ENCODE measurements at regions not wholly inside any gene's neighbourhood (a gene's known extent, or its start where the extent isn't known, plus 50 kb on each side); places are given as distances from the start of the nearest gene placed in this dataset.

DNA sequence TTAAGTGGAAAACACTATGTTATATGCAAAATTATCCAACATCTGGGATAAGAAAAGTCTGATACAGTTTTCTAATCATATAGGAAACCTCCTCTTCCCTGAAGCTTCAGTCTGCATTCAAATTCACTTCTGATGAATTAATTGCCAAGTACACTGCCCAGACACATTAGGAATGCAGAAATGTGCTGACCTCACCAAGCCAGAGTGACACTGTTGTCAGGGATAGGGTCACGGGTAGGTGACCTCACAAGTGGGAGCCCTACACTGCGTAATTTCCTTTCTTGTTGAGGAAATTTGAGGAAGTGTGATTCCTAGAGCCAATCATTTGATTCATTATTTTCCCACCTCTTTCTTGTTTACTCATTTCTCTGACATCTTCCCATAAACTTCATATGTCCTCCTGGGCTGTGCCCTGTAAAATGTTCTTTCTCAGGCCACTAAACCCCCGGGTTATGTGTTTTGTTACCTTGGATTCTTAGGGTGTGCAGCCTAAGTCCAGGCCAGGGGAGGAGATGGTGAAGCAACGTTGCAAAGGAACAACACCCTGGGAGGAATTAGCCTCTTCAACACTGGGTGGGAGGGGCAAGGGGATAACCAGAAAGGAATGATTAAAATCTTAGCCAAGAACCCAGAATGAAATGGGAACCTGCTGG is 411.9 kb downstream of the MTRR start:
- Histone ChIP-seq H3K4me1 (ENCODE audit: control insufficient read depth, insufficient read depth, low read length) (no peaks in the 10 kb centered on the region), H3K36me3 (ENCODE audit: control insufficient read depth, insufficient read depth, low read length) (no peaks in the 10 kb centered on the region), H3K9ac (ENCODE audit: low read length) (no peak overlapping the region), H3K4me3 (ENCODE audit: low read length) (no peak overlapping the region), H3K27ac (ENCODE audit: low read depth, low read length) (no peak overlapping the region), H3K27me3 (ENCODE audit: control insufficient read depth, insufficient read depth, low read length) (no peaks in the 10 kb centered on the region)

DNA sequence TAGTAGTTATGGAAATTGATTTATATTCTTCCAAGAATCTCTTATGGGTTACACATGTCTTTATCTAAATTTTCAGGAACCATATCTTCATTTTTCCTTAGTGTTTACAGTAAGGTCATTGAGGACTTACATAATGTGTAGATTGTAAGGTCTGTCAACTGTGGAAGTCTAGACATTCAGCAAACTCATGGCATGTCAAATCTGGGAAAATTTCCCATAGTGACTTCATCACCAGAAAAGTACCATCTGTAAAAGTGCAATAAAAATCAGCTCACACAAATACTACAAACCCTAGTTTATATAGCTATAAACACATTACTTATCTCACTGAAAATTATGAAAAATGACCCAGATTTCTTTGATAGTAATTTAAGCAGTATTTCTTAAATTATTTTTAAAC is 419.4 kb downstream of the MTRR start:
- H3K27ac ChIP-seq (ENCODE audit: low read depth, low read length), result no peak overlapping the region
- no peak overlapping the region for H3K4me3 ChIP-seq (ENCODE audit: low read length)
- H3K27me3 ChIP-seq (ENCODE audit: control insufficient read depth, insufficient read depth, low read length), result no peaks in the 10 kb centered on the region
- H3K36me3 ChIP-seq (ENCODE audit: control insufficient read depth, insufficient read depth, low read length), result no peaks in the 10 kb centered on the region
- H3K4me1 ChIP-seq (ENCODE audit: control insufficient read depth, insufficient read depth, low read length), result no peaks in the 10 kb centered on the region
- no peak overlapping the region for H3K9ac ChIP-seq (ENCODE audit: low read length)

DNA sequence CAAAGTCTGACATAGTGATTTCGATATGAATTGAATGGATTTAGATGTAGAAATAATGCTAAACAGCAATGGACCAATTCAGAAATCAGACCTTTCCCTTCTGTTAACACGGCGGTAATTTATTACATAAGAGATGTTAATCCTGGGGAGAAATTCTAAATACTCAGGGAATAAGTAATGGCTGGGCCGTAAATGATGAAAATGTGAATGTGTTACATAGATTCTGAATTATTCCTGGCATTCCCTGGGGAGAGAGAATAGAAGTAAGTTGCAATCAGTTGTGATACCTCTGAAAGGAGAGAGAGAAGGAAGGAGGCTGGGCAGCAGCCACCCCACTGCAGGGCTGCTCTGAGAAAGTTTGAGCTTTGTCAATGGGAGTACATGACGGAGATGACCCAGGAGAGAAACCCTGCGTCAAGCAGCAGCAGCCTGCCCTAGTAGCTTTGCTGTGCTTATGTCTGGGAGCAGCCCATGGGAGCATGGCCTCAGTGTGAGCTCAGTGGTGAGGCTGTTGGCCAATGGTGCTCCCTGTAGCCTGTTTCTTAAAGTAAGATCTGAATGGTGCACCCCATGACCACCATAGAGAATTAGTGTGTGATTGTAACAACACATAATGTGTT is 420.1 kb downstream of the MTRR start:
- Histone ChIP-seq H3K4me3 (ENCODE audit: low read length) (no peak overlapping the region), H3K27ac (ENCODE audit: low read depth, low read length) (no peak overlapping the region), H3K27me3 (ENCODE audit: control insufficient read depth, insufficient read depth, low read length) (no peaks in the 10 kb centered on the region), H3K4me1 (ENCODE audit: control insufficient read depth, insufficient read depth, low read length) (no peaks in the 10 kb centered on the region), H3K36me3 (ENCODE audit: control insufficient read depth, insufficient read depth, low read length) (no peaks in the 10 kb centered on the region), H3K9ac (ENCODE audit: low read length) (no peak overlapping the region)

DNA sequence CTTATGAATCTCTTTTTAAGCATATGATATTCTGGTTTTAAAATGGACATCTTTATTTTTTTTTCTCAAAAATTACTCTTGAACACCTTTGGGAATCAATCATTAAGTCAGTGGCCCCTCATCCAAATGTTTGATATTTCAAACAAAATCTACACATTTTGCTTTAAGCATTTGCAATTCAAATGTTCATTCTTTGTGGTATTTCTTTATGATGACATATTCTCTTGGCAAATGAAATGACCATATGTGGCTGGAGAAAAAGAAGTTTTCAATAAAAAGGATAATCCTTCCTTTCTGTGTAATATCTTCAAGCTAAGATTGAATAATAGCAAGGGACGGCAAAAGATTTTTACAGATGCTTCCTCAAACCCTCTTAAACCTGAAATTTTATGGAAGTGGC is 420.8 kb downstream of the MTRR start:
- Histone ChIP-seq H3K36me3 (ENCODE audit: control insufficient read depth, insufficient read depth, low read length) (no peaks in the 10 kb centered on the region), H3K4me1 (ENCODE audit: control insufficient read depth, insufficient read depth, low read length) (no peaks in the 10 kb centered on the region), H3K4me3 (ENCODE audit: low read length) (no peak overlapping the region), H3K27ac (ENCODE audit: low read depth, low read length) (no peak overlapping the region), H3K27me3 (ENCODE audit: control insufficient read depth, insufficient read depth, low read length) (no peaks in the 10 kb centered on the region), H3K9ac (ENCODE audit: low read length) (no peak overlapping the region)

DNA sequence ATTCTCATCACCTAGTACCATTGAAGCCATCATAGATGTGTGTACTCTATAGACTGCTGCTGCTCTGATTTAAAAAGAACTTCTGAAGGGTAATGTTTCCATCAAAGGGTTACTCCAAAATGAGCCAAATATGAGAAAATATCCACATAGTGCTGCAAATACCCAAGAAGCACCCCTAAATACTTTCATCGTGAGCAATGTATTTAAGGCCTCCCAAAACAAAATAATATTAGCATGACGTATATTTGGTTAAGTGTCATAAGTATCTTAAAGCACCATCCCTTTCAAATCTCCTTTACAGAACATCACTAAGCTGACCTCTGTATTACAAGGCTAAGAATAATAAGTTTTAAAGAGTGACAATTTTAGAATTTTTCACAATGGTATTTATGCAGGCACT is 421.8 kb downstream of the MTRR start:
- no peak overlapping the region for H3K27ac ChIP-seq (ENCODE audit: low read depth, low read length)

DNA sequence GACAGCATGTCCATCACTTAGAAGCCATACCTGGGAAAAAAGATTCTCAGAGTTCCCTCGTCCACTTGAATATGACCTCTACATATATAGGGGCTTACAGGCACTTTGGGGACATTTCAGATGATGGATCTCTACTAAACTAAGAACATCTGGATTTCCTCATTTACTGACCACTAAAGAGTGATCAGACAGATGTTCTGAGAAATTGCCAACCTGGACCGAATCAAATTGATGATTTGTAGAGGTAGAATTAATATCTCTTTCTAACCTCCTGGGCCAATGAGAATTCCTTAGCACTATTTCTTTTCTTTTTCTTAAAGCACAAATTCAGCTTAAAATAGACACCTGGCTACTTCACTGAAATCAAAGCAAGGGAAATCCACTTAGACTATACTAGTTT is 422.7 kb downstream of the MTRR start:
- no peak overlapping the region for H3K9ac ChIP-seq (ENCODE audit: low read length)
- no peaks in the 10 kb centered on the region for H3K36me3 ChIP-seq (ENCODE audit: control insufficient read depth, insufficient read depth, low read length)
- H3K27ac ChIP-seq (ENCODE audit: low read depth, low read length), result no peak overlapping the region
- no peak overlapping the region for H3K4me3 ChIP-seq (ENCODE audit: low read length)
- H3K4me1 ChIP-seq (ENCODE audit: control insufficient read depth, insufficient read depth, low read length), result no peaks in the 10 kb centered on the region
- H3K27me3 ChIP-seq (ENCODE audit: control insufficient read depth, insufficient read depth, low read length), result no peaks in the 10 kb centered on the region

More for the DNA sequence above, 421.8 kb downstream of the MTRR start:
- Histone ChIP-seq H3K27me3 (ENCODE audit: control insufficient read depth, insufficient read depth, low read length) (no peaks in the 10 kb centered on the region), H3K9ac (ENCODE audit: low read length) (no peak overlapping the region), H3K4me3 (ENCODE audit: low read length) (no peak overlapping the region), H3K4me1 (ENCODE audit: control insufficient read depth, insufficient read depth, low read length) (no peaks in the 10 kb centered on the region), H3K36me3 (ENCODE audit: control insufficient read depth, insufficient read depth, low read length) (no peaks in the 10 kb centered on the region)

DNA sequence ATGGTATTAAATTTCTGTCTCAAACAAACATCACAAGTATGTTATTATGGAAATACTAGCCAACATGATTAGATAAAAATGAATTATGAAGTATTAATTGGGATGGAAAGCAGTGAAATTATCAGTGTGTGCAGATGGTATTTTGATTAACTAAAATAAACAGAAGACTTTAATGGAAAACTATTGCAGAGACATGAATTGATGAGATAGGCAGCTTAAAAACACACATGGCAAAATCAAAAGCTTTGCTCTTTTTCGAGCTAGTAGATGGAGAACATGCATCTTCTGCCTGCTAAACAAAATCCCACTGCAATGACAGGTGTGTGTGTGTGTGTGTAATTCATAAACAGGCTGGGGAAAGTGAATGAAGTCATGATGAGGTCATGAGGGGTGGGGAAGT is 426.2 kb downstream of the MTRR start:
- Histone ChIP-seq H3K4me1 (ENCODE audit: control insufficient read depth, insufficient read depth, low read length) (no peaks in the 10 kb centered on the region), H3K4me3 (ENCODE audit: low read length) (no peak overlapping the region), H3K36me3 (ENCODE audit: control insufficient read depth, insufficient read depth, low read length) (no peaks in the 10 kb centered on the region), H3K27me3 (ENCODE audit: control insufficient read depth, insufficient read depth, low read length) (no peaks in the 10 kb centered on the region), H3K27ac (ENCODE audit: low read depth, low read length) (no peak overlapping the region), H3K9ac (ENCODE audit: low read length) (no peak overlapping the region)

DNA sequence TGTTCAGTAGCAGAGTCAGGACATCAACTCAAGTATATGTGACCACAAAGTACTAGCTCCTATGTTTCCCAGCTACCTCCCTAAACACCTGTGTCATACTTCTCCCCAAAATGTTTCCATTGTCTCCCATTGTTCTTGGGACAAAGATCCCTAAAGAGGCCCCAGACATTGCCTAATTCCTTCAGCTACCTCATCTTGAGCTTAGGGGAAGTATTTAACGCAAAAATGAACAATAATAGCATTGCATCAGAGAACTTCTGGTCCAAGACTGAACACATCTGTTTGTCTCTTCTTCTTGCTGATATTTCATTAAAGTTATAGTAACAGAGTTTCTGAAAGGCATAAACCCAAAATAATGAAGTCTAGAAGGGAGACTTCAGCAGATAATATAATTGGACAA is 430.8 kb downstream of the MTRR start:
- H3K4me1 ChIP-seq (ENCODE audit: control insufficient read depth, insufficient read depth, low read length), result no peaks in the 10 kb centered on the region
- no peak overlapping the region for H3K9ac ChIP-seq (ENCODE audit: low read length)
- no peak overlapping the region for H3K4me3 ChIP-seq (ENCODE audit: low read length)
- H3K27me3 ChIP-seq (ENCODE audit: control insufficient read depth, insufficient read depth, low read length), result no peaks in the 10 kb centered on the region
- no peak overlapping the region for H3K27ac ChIP-seq (ENCODE audit: low read depth, low read length)
- no peaks in the 10 kb centered on the region for H3K36me3 ChIP-seq (ENCODE audit: control insufficient read depth, insufficient read depth, low read length)

DNA sequence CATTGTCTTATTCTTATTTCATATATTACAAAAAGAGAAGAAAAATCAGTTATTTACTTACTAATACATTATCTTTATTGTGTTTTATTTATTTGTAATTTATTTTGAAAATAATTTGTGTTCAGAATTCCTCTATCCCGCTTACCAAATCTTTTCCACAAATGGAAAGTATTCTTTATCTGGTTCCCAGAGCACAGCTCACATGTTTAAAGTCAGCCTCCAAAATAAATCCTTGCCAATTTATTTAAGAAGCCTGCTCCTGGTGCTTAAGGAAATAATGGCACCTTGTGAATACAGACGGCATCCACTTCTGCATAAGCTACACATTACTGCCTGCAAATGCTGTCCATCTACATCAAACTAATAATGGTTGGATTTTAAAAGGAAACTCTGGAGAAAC is 435.4 kb downstream of the MTRR start:
- Histone ChIP-seq H3K4me3 (ENCODE audit: low read length) (no peak overlapping the region), H3K4me1 (ENCODE audit: control insufficient read depth, insufficient read depth, low read length) (no peaks in the 10 kb centered on the region), H3K9ac (ENCODE audit: low read length) (no peak overlapping the region), H3K36me3 (ENCODE audit: control insufficient read depth, insufficient read depth, low read length) (no peaks in the 10 kb centered on the region), H3K27ac (ENCODE audit: low read depth, low read length) (no peak overlapping the region), H3K27me3 (ENCODE audit: control insufficient read depth, insufficient read depth, low read length) (no peaks in the 10 kb centered on the region)

DNA sequence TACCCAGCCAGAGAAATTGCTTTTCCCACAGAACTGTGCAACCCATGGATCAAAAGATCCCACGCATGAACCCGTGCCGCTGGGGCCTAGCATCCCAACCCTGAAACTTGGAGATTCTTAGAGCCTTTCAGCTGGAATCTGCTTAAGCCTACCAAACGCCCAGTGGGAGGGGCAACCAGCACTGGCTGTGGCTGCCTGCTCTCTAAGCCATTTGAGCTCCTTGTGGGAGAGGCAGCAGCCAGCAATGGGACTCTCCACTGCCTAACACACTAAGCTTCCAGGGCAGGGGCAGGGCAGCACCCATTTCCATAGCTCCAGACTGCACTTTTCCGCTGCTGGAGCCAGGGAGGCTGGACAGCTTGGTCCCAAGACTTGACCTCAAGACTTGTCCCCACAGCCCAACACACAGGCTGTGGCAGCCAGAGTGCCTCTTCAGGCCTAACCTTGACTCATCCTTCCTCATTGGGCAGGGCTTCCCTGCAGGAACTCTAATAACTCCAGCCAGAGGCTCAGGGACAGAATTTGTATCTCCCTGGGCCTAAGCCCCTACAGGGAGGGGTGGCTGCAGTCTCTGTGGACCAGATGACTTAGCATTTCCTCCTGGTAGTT is 437.4 kb downstream of the MTRR start:
- H3K4me1 ChIP-seq (ENCODE audit: control insufficient read depth, insufficient read depth, low read length), result no peaks in the 10 kb centered on the region
- H3K36me3 ChIP-seq (ENCODE audit: control insufficient read depth, insufficient read depth, low read length), result no peaks in the 10 kb centered on the region
- H3K4me3 ChIP-seq (ENCODE audit: low read length), result no peak overlapping the region
- no peaks in the 10 kb centered on the region for H3K27me3 ChIP-seq (ENCODE audit: control insufficient read depth, insufficient read depth, low read length)
- H3K27ac ChIP-seq (ENCODE audit: low read depth, low read length), result no peak overlapping the region
- no peak overlapping the region for H3K9ac ChIP-seq (ENCODE audit: low read length)

DNA sequence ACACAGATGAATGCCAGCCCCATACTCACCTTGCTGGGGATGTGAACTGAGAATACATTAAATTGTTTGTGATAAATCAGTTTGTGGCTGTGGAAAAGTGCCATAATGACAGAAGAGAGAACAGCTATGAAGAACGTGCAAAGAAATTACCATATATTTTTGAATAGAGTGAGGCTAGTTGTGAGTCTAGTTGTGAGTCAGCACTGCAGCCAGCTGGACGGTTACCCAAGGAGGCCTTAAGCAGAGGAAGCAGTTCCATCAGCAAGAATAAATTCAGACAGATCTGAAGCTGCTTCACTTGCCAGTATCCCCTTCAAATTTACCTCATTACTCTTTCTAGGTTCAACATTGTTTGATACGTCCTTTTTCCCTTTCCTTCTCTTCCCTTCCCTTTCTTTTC is 446.0 kb downstream of the MTRR start:
- H3K36me3 ChIP-seq (ENCODE audit: control insufficient read depth, insufficient read depth, low read length), result no peaks in the 10 kb centered on the region
- H3K9ac ChIP-seq (ENCODE audit: low read length), result no peak overlapping the region
- H3K4me3 ChIP-seq (ENCODE audit: low read length), result no peak overlapping the region
- no peaks in the 10 kb centered on the region for H3K4me1 ChIP-seq (ENCODE audit: control insufficient read depth, insufficient read depth, low read length)
- no peaks in the 10 kb centered on the region for H3K27me3 ChIP-seq (ENCODE audit: control insufficient read depth, insufficient read depth, low read length)
- H3K27ac ChIP-seq (ENCODE audit: low read depth, low read length), result no peak overlapping the region

DNA sequence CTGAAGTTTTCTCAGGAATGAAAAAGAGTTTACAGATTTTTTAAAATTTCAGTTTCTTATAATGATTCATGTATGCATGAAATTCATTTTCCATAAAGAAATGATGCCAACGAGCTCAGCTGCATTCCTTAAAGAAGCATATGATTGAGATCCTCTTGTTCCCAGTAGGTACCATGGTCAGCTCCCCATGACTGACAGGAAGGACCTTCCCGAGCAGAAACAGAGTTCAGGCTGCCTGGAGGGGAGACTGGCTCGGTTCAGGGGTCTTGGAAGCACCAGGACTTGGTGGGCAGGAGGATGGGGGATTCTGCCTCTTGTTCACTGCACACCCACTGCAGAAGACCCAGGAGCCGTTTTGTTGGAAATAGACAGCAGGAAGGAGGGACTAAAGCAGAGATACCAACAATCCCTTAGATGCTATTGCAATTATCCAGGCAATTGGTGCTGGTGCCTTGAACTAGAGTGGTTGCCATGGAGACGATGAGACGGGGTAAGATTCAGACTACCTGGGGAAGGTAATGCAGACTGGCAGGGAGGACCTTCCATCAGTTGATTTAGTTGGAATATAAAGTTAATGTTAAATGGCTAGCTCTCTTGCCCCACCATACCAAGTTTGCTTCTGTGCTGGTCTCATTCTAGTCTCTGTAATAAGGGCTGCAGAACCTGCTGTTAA is 447.8 kb downstream of the MTRR start:
- Histone ChIP-seq H3K4me1 (ENCODE audit: control insufficient read depth, insufficient read depth, low read length) (no peaks in the 10 kb centered on the region), H3K4me3 (ENCODE audit: low read length) (no peak overlapping the region), H3K27me3 (ENCODE audit: control insufficient read depth, insufficient read depth, low read length) (no peaks in the 10 kb centered on the region), H3K27ac (ENCODE audit: low read depth, low read length) (no peak overlapping the region), H3K9ac (ENCODE audit: low read length) (no peak overlapping the region), H3K36me3 (ENCODE audit: control insufficient read depth, insufficient read depth, low read length) (no peaks in the 10 kb centered on the region)
